GM19324 (cell line): ENCODE measurements at regions not wholly inside any gene's neighbourhood (a gene's known extent, or its start where the extent isn't known, plus 50 kb on each side); places are given as distances from the start of the nearest gene placed in this dataset.
"Not testable (repeated sequence)": the region's sequence is repeated elsewhere in the genome, so short reads cannot be mapped to it uniquely, and the experiment has no call there.

Experiments
- ATAC-seq: cut with Tn5 transposase; IDR thresholded peaks from one replicate; pipeline ENCODE4 v1.9.1; 2021; ENCODE audit warnings: mild to moderate bottlenecking, moderate library complexity; ENCODE audit not compliant: unreplicated experiment, low FRiP score

- ATAC-seq = no peak
Measured at GRCh38 chr1:193951984-193952383, 765.6 kb upstream of the B3GALT2 start.

GRCh38 chr1:193944454-193944853 is 758.0 kb upstream of the B3GALT2 start:
- no peak for ATAC-seq

DNA sequence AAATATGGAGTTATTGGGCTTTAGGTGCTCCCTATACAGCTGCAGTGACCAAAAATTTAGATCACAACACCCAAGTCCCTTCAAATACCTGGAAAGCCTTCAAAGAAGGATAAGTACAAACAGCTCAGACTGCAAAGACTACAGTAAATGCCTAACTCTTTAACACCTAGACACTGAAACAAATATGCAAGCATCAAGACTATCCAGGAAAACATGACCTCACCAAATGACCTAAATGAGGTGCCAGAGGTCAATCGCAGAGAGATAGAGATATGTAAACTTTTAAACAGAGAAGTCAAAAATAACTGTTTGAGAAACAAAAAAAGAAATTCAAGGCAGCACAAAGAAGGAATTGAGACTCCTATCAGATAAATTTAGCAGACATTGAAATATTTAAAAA is 753.8 kb upstream of the B3GALT2 start:
- no peak for ATAC-seq

- no peak for ATAC-seq
Measured at GRCh38 chr1:193939585-193939984, 753.2 kb upstream of the B3GALT2 start.

- ATAC-seq = no peak
Measured at GRCh38 chr1:193937308-193937707, 750.9 kb upstream of the B3GALT2 start.

DNA sequence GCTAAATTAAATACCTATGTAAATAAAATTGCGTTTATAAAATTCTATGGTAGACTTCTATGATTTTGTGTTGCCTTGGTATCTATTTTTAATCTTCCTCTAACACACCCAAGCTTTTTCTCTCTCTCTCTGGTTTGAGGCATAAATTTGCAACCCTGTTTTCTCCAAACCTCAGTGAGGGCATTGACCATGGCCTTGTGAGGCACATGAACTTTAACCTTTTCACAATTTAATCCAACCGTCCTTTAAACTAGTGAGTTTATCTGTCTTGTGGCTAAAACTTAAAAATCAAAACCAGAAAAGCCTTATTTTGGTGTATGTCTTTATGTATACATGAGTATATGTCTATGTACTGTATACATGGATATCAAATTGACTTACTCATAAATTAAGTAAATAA is 746.6 kb upstream of the B3GALT2 start:
- ATAC-seq = no peak

DNA sequence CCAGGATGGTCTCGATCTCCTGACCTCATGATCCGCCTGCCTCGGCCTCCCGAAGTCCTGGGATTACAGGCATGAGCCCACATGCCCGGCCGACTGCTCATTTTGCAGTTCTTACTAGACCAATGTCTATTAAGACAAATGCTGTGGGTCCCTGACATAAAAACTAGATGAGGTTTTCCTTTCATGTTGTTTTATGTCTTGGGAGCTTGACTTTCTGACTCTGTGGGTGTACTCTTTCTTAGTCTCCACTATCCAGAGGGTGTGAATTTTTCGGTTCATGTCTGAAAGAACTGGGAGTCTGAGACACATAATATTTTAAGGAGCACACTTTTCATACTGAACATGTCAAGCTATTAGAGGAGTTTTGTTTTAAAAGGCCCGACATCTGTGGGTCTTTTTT is 744.9 kb upstream of the B3GALT2 start:
- ATAC-seq = no peak

- ATAC-seq = no peak
Measured at GRCh38 chr1:193929374-193930033, 743.1 kb upstream of the B3GALT2 start.

DNA sequence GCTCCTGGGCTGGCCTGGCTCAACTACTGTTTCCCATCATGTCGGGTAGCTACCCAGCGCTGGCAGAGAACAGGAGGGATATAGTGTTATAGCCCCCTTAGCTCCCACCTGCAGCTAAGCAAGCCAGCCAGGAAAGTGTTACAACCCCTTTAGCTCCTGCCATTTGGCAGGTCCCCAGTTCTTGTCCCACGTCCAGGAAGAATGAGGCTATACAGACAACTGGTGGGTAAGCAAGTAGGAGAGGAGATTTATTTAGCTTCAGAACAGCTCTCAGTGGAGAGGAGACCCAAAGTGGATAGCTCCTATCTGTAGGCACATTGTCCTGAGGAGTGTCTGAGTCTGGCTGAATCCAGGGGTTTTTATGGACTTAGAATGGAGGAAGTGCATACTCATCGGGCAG is 741.1 kb upstream of the B3GALT2 start:
- no peak for ATAC-seq

GRCh38 chr1:193926956-193927355 is 740.5 kb upstream of the B3GALT2 start:
- no peak for ATAC-seq

- no peak for ATAC-seq
Measured at GRCh38 chr1:193919827-193920226, 733.4 kb upstream of the B3GALT2 start.

DNA sequence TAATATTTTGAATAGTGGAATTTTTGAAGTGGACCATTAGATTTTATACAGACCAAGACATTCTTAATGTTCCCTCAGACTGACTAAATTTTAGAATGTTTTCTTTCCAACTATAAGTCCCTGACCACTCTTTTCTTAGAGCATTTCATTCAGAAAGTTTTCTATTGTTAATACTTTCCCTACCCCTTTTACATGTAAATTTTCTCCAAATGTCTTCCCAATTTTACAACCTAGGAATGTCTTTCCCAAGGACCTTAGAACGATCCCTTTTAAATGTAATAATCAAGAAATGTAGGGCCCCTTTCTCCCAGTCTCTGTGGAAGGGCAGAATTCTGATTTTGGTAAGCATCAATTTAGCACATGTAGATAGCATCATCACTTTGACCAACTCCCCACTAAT is 730.0 kb upstream of the B3GALT2 start:
- ATAC-seq = no peak

DNA sequence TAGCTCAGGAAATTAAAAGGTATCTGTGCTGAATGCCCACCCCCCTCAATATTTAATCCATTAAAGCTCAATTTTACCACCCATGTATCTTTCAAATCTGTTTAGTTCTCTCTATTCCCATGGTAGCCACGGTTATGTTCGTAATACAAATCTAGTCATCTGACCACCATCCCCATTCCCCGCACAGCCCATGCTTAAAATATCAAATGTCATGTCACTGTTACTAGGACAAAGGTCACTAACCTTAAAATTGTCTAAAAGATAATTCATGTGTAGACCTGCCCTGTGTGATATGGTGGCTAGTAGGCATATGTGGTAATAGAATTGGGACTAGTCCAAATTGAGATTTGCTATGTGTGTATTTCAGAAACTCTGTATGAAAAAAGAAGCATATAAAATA is 728.5 kb upstream of the B3GALT2 start:
- ATAC-seq = no peak

GRCh38 chr1:193909406-193910082 is 723.1 kb upstream of the B3GALT2 start:
- no peak for ATAC-seq

DNA sequence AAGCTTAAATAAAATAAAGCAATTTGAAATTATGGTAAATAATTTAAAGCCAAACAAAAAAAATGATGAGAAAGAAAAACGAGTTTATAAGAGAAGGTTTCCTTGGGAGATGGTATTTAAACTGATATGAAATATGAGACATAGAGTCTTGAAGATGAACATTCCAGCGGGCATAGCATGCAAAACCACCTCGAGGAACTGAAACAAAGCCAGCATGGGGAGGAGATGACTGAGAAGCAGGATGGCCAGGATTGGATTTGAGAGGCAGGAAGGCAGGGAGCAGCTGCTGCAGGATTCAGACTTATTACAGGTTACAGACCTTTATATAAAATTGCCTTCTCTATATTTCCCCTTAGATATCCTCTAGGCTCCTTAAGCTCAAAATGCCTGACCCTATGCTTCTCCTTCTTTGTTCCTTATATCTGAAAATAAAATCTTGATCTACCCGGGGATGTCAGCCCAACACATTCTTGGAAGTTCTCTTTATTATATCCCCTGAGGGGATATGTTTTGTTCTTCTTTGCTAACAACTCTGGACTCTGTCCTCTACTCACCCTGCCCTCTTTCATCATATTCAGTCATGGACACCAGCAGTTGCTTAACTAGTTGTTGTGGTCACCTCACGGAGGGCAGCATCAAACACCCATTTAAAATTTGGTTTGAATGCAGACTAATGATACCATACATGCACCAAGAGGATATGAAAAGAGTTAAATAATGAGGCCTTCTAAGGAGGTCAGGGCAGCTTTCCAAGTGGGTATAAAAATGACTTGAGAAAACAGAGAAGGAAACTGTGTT is 719.1 kb upstream of the B3GALT2 start:
- ATAC-seq = no peak

DNA sequence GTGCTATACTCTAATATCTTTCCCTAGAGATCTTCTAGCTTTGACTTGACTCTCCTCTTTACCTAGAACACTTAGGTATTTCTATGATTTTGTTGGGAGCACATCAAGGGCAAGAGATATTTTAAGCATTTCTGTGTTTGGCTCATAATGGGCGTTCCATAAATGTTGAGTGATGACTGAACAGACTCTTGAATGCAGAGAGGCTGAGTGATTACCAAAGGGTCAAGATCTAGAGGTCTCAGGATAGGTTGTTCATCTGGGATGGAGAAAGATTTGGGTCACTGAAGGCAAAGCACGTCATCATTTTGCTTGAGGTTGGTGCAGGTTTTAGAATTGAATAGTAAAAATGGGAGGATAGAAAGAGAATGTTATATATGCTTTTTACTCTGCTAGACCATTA is 705.4 kb upstream of the B3GALT2 start:
- no peak for ATAC-seq

- ATAC-seq = no peak
Measured at GRCh38 chr1:193890935-193891334, 704.5 kb upstream of the B3GALT2 start.

DNA sequence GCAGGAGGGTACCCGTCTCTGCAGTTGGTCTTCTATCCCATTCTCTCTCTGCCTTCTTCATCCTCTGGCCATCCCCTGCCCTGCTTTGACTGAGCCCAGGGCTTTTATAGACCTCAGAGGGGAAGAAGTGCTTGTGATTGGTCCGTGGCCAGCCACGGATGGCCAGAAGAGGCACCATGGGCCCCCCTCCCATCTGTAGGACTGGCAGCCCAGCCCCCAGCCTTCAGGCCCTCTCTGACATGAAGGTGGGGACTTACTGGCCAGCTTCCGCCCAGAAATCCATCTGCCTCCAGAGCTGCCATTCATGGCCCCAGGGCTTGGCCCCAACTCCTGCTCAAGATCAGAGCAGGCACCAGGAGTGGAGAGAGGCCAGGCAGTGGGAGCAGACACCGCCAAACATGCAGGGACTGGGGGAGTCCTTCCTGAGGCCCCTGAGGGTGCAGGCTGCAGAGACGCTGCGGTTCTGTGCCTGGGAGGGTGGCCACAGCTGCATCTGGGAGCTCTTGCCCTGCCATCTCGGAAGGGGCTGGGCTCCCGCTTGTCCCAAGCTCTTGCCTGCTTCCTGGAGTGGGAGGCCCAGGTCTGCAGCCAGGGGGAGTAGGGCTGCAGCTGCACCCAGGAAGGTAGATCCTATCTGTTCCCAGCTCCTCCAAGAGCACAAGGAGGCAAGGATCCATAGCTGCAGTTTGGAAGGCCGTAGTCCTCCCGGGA is 698.6 kb upstream of the B3GALT2 start:
- no peak for ATAC-seq

- not testable (repeated sequence) for ATAC-seq
Measured at GRCh38 chr1:193877920-193878319, 691.5 kb upstream of the B3GALT2 start.

DNA sequence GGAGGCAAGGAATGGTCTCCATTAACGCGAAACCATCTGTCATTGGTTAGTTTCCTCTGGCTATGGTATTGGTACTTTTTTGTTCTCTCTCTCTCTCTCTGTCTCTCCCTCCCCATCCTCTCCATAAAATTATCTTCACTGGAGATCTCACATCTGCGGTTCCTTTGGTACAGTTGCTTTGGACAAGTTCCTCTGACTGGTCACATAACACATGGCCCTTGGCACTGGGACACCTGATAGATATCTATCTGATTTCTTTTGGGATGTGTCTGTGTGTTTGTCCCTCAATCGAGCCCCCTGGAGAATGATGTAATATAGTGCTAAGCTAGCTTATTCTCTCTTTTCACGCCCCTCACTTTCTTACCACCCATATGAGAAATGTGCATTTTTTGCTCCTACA is 682.0 kb upstream of the B3GALT2 start:
- no peak for ATAC-seq

GRCh38 chr1:193856261-193856660 is 669.8 kb upstream of the B3GALT2 start:
- no peak for ATAC-seq
